SHP77 (cell line): ENCODE measurements at regions not wholly inside any gene's neighbourhood (a gene's known extent, or its start where the extent isn't known, plus 50 kb on each side); places are given as distances from the start of the nearest gene placed in this dataset.
"Not testable (repeated sequence)": the region's sequence is repeated elsewhere in the genome, so short reads cannot be mapped to it uniquely, and the experiment has no call there.

Source experiments
- DNase-seq, 2 experiments: peaks; one replicate each; lab custom pipeline; 2025; lab: John Stamatoyannopoulos, UW

DNA sequence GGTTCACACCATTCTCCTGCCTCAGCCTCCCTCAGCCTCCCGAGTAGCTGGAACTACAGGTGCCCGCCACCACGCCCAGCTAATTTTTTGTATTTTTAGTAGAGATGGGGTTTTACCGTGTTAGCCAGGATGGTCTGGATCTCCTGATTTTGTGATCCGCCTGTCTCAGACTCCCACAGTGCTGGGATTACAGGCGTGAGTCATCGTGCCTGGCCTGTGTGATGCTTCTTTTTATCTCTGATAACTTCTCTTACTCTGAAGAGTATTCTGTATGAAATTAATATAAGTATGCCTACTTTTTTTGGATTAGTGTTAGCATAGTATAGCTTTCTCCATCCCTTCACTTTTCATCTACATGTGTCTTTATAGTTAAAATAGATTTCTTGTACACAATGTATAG, 180.8 kb upstream of the GALNT15 start:
- DNase-seq: not testable (repeated sequence)

DNA sequence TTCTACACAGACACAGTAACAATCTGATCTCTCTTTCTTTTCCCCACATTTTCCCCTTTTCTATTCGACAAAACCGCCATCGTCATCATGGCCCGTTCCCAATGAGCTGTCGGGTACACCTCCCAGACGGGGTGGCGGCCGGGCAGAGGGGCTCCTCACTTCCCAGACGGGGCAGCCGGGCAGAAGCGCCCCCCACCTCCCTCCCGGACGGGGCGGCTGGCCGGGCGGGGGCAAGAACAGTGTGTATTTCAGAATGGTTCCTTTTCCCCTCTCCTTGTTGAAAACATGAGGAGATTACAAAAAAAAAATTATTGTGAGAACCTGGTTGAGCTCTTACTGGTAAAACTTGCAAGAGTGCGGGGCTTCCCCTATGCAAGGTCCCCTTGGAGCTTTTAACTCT, 178.0 kb upstream of the GALNT15 start:
- DNase-seq: not testable (repeated sequence)

DNA sequence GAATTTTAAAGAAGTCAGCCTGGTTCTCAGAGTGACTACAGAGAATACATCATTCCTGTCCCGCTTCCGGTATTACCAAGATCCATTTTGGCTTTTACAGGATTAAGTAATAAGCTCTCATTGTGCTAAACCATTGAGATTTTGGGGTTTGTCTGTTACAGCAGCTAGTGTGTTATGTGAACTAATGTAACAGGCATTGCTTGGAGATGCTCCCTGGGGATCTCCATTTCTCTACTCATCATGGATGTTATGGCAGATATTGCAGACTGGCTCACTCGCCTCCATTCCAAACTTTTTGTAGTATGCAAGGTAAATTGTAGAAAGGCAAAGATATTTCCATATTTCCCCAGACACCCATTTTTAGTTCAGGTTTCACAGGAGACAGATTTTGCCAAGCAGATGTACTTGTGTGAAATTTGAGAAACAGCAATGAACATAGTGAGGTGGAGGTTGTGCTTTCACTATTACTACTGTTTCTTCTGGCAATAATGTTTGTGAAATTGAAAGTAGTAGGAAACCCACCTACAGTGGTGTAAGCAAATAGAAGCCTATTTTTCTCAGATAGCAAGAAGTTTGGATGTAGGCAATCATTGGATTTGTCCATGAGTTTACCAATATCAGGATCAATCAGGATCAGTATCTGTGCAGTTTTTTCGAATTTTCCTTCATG, 177.1 kb upstream of the GALNT15 start:
- DNase-seq: no peak

- no peak for DNase-seq
These were observed 175.6 kb upstream of the GALNT15 start for GRCh38 chr3:15998911-15999310.

GRCh38 chr3:16004812-16005211, 169.7 kb upstream of the GALNT15 start:
- DNase-seq: no peak

DNA sequence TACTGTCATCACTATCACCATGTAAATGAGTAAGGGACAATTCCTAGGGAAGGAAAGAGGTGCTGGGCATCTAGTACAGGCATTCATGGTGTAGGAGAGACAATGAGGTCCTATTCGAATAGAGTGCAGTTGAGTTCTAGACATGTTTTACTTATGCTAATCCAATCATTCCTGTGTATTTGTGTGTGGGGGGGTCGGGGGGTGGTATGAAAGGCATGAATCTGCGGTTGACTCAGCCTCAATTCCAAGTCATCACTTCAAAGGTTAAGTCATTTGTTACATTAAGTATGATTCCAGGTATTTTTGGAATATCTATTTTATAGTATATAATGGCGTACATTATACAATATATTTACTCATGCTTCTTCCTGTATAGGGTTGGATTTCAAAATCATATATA, 163.1 kb upstream of the GALNT15 start:
- no peak for DNase-seq

DNA sequence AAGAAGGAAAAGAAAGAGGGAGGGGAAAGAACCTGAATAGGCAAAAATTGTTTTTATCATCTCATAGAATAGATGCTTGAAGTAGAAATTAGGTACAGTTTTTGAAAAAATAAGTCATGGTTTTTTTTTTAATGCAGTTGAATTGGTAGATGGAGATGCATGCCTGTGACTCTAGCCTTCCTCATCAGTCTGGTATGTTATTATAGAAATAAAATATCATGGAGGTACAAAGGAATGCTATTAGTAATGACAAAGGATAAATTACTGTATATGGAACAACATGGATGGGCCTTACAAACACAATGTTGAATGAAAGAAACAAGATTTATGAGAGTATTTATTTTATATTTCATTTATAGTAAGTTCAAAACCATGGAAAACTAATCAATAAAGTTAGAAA, 162.4 kb upstream of the GALNT15 start:
- DNase-seq: no peak

DNA sequence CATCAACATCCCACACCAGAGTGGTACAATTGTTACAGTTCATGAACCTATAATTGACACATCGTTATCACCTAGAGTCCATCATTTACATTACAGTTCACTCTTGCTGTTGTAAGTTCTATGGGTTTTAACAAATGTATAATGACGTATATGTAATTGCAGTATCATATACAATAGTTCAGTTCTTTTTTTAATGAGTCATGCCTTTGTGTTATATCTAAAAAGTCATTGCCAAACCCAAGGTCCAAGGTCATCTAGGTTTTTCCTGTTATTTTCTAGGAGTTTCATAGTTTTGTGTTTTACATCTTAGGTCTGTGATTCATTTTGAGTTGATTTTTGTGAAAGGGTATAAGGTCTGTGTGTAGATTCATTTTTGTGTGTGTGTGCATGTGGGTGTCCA, 160.9 kb upstream of the GALNT15 start:
- DNase-seq: no peak

DNA sequence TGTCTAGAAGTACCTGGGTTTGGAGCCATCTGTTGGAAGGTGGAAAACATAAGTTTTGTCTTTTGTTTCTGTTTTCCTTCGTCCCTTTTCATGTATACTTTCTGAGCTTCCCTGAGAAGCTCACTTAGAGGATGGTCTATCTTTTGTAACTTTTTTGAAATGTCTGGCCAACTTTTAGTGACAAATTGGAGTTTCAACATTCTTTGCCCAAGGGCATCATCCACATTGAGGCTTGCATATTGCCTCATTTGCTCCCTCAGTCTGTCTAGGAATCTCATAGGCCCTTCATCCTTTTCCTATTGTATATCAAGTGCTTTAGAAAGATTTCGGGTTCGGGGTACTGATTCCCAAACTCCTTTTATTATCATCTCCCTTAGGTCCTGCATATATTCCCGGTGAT, 152.7 kb upstream of the GALNT15 start:
- not testable (repeated sequence) for DNase-seq

- DNase-seq: not testable (repeated sequence)
These were observed 150.6 kb upstream of the GALNT15 start for GRCh38 chr3:16023881-16024280.

DNA sequence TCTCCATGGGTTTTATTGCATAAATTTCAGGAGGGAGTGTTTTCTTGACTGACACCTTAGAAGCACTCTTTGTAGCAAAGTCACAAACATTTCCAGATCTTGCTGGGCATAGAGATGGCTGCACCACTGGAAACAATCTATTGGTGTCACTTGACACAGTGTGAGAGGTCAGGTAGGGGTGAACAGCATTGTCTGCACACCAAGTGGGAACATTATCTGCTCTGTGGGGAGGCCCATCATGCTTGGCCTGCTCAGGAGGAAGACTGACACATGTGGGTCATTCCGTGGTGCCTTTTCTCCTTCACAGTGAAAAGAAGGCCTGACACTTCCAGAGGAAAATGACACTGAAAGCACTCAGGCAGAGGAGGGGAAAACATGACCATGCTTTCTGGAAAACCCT, 149.9 kb upstream of the GALNT15 start:
- no peak for DNase-seq

GRCh38 chr3:16026753-16027152, 147.7 kb upstream of the GALNT15 start:
- no peak for DNase-seq

- no peak for DNase-seq
These were observed 145.9 kb upstream of the GALNT15 start for GRCh38 chr3:16028604-16029003.

- DNase-seq: no peak
These were observed 144.1 kb upstream of the GALNT15 start for GRCh38 chr3:16030342-16030741.

DNA sequence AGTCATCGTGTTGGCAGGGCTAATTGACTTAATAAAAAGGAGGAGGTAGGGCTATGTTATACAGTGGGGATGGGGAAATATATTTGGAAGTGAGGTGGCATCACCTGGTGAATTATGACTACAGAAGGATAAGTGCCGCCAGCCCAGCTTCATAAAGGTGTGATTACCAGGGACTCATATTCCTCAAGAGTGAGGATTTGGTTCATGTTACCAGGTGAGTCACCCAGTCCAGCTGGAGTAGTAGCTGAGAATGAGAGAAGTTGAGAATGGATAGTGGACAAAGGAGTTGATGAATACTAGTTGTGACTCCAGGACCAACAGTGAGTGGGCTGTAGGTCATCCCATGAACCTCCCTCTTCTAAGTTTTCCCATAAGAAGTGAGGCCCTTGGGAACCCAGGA, 143.0 kb upstream of the GALNT15 start:
- no peak for DNase-seq

DNA sequence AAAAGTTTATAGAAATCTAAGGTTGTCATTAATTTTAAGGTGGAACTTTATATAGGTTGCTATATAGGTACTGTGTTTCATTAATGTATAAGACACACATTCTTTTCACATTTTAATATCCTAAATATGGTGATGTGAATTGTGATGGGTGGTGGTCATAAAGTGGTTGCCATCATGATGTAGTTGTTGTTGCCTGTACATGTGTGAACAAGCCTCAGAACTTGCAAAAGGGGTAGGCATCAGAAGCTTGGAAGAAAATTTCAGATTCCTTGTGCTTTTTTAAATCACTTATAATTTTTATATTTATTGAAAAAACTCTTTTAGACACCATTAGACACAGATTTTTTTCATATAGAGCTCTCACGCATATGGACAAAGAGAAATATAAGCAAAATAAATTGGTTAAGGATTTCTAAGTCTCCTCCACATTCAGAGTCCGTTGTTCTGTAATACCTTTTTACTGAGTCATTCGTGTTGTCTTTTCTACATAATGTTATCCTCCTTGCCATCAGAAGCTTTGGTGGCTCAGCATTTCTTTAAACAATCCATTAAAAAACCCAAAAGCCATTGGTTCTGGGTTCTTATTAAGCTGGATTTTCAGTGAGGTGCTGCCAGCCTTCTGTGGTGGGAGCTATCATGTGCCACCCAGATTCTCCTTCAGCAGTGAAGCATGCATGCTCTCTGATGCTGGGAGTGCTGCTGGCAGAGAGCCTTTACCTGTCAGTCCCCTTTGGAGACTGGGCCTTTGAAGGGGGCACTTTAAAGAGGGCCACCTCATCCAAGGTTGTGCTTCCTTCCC, 140.4 kb upstream of the GALNT15 start:
- DNase-seq: no peak

DNA sequence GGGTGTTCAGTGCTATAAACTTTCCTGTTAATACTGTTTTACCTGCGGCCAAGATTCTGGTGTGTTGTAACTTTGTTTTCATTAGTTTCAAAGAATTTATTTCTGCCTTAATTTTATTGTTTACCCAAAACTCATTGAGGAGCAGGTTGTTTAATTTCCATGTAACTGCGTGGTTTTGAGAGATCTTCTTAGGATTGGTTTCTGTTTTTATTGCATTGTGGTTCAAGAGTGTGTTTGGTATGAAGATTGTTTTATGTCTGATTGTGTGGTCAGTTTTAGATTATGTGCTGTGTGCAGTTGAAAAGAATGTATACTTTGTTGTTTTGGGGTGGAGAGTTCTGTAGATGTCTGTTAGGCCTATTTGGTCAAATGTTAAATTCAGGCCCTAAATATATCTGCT, 133.5 kb upstream of the GALNT15 start:
- no peak for DNase-seq

DNA sequence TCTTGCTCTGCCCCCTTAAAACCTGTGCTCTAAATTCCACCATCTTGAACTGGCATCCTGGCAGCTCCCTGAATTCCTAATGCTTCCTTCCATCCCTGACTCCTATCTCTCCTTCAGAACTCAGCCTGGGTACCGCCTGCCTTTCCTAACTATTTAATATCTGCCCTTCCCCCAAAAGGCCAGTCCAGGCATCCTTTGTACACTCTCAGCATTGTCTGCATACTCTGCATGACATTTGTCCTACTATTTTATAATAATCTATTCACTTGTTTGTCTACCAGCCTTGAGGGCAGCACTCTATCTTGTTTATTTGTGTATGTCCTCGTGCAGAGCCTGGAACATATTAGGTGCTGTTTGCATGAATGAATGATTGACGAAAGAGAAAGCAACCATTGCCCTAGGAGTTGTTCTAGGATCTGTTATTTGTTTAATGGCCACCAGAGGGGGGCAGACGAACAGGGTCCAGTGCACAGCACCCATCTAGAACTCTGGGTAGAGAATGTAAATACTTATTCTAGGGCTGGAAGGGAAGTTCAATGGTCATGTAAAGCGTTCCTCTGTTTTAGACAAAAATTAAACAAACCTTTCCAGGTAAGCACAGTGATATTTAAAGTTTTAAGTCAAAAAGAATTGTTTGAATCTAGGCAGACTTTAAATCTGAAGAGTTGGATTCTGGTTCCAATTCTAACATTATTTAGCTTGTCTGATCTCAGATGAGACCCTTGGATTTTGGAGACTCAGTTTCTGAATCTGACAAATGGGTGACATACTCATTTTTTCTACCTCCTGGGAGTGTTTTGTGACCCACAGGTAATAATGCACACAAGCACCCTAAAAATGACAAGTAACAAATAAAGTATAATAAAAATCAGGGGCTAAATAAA, 125.8 kb upstream of the GALNT15 start:
- peak; percentile 58 to 63 for DNase-seq

GRCh38 chr3:16050641-16051467, 123.6 kb upstream of the GALNT15 start:
- DNase-seq: no peak

DNA sequence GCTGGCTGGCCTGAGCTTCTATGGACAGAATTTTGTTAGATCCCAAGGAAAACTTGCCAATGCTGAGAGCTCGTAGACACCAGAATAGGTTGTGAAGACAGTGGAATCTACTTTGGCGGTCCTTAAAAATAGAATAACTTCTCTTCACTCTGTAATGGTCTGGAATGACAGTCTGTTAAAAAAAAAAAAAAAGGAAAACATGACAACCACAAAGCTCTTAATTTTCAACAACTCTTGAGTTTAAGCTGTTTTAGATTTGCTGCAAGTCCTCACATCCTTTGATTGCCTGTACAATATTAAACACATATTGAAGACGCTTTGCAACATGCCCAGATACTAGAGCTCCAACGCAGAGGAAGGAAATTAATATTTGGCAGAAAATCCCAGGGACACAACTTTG, 122.8 kb upstream of the GALNT15 start:
- no peak for DNase-seq

DNA sequence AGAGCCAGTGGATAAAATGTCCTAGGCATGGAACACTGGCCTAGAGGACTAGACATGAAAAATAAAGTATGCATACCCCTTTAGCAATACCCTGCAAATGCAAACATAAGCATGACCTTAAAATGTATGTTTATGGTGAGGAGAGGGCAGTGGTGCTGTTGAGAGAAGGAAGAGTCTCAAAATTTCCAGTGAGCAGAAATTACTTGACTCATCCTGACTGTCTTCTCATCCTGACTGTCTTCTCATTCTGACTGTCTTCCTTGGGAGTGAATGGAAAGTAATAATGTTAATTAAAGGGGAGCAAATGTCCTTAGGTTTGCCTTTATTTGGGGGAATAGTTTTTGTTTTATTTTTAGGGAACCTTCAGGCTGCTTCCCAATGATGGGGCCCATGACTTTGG, 121.5 kb upstream of the GALNT15 start:
- no peak for DNase-seq

DNA sequence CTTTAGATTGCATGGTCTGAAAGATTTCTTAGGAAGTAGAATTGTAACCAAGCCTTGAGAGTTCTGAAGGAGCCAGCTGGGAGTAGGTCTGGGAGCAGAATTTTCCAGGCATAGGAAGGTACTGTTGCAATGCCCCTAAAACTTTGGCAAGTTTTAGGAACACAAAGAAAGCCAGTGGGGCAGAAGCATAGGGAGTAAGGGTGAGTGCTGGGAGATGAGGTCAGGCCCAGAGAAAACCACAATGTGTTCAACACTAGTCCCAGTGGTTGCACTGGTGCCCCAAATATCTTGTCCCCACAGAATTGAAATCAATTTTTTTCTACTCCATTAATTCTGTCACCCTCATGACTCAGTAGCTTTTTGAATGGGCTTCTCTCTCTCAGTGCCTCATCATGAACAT, 120.7 kb upstream of the GALNT15 start:
- no peak for DNase-seq
